ENCODE measurements at regions not wholly inside any gene's neighbourhood (a gene's known extent, or its start where the extent isn't known, plus 50 kb on each side); places are given as distances from the start of the nearest gene placed in this dataset.

GRCh38 chr13:89496478-89496877 is 1825.3 kb downstream of the SLITRK5 start:
- TF ChIP-seq, protein P1, sequence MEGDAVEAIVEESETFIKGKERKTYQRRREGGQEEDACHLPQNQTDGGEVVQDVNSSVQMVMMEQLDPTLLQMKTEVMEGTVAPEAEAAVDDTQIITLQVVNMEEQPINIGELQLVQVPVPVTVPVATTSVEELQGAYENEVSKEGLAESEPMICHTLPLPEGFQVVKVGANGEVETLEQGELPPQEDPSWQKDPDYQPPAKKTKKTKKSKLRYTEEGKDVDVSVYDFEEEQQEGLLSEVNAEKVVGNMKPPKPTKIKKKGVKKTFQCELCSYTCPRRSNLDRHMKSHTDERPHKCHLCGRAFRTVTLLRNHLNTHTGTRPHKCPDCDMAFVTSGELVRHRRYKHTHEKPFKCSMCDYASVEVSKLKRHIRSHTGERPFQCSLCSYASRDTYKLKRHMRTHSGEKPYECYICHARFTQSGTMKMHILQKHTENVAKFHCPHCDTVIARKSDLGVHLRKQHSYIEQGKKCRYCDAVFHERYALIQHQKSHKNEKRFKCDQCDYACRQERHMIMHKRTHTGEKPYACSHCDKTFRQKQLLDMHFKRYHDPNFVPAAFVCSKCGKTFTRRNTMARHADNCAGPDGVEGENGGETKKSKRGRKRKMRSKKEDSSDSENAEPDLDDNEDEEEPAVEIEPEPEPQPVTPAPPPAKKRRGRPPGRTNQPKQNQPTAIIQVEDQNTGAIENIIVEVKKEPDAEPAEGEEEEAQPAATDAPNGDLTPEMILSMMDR (IDR thresholded peaks at IDR 0.05): no peak
- no peak for TF ChIP-seq EP300 (IDR thresholded peaks at IDR 0.05)
- TF ChIP-seq POLR2A (IDR thresholded peaks at IDR 0.05): no peak
- H3K27me3 ChIP-seq: no peaks in the 10 kb centered on the region
- no peaks in the 10 kb centered on the region for H3K36me3 ChIP-seq
- H3K27ac ChIP-seq: no peak overlapping the region
- H3K4me3 ChIP-seq: no peak overlapping the region
- H3K9me3 ChIP-seq: no peaks in the 10 kb centered on the region
- 7 to 30% (median 10%) methylated on average over 2 of the region's 2 CpGs for WGBS, 3 donors
- DNase-seq: no peak
- intact Hi-C loops (cut with DNase I): no loop called here
- no peaks in the 10 kb centered on the region for H3K4me1 ChIP-seq (ENCODE audit: insufficient read depth)

DNA sequence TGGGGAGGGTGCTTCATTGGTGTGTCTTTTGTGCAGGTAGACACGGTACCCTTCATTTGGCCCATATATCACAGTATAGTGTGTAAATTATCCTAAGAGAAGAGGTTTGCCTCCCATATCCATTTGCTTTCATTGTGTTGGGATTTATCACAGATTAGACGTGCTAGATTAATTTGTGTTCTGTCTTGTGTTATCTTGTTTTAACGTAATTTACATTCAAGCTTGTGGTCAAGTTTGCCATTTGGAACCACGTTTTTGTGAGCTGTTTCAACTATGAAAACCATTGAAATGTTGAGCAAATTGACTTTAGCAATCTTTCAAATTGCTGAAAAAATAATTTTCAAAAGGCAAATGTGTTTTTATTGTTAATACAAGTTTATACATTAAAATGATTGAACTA is 1826.5 kb downstream of the SLITRK5 start:
- DNase-seq: no peak
- no peaks in the 10 kb centered on the region for H3K36me3 ChIP-seq
- TF ChIP-seq EP300 (IDR thresholded peaks at IDR 0.05): no peak
- TF ChIP-seq, protein P1 (IDR thresholded peaks at IDR 0.05): no peak
- no peak for TF ChIP-seq POLR2A (IDR thresholded peaks at IDR 0.05)
- H3K27me3 ChIP-seq: no peaks in the 10 kb centered on the region
- 35 to 41% (median 40%) methylated on average over 4 of the region's 4 CpGs for WGBS, 3 donors
- intact Hi-C loops (cut with DNase I): no loop called here
- no peak overlapping the region for H3K27ac ChIP-seq
- no peaks in the 10 kb centered on the region for H3K9me3 ChIP-seq
- no peak overlapping the region for H3K4me3 ChIP-seq
- H3K4me1 ChIP-seq (ENCODE audit: insufficient read depth): no peaks in the 10 kb centered on the region

- Histone ChIP-seq H3K9me3 (no peaks in the 10 kb centered on the region), H3K36me3 (no peaks in the 10 kb centered on the region), H3K4me1 (ENCODE audit: insufficient read depth) (no peaks in the 10 kb centered on the region), H3K4me3 (no peak overlapping the region), H3K27me3 (peaks cover 2% of the 10 kb centered on the region), H3K27ac (no peak overlapping the region)
- DNase-seq: no peak
- intact Hi-C loops (cut with DNase I): no loop called here
- WGBS, 3 donors: 48 to 60% (median 58%) methylated on average over 2 of the region's 2 CpGs
- no peak for TF ChIP-seq POLR2A (IDR thresholded peaks at IDR 0.05)
- TF ChIP-seq, protein P1 (IDR thresholded peaks at IDR 0.05): no peak
- TF ChIP-seq EP300 (IDR thresholded peaks at IDR 0.05): no peak
These were observed 1831.1 kb downstream of the SLITRK5 start for GRCh38 chr13:89502286-89502685.

GRCh38 chr13:89514534-89515312 is 1832.8 kb upstream of the MIR17HG start:
- no peak overlapping the region for H3K27ac ChIP-seq
- no peaks in the 10 kb centered on the region for H3K4me1 ChIP-seq (ENCODE audit: insufficient read depth)
- H3K36me3 ChIP-seq: no peaks in the 10 kb centered on the region
- no peak for TF ChIP-seq EP300 (IDR thresholded peaks at IDR 0.05)
- no peak for TF ChIP-seq POLR2A (IDR thresholded peaks at IDR 0.05)
- TF ChIP-seq, protein P1 (IDR thresholded peaks at IDR 0.05): no peak
- 38 to 54% (median 49%) methylated on average over 4 of the region's 4 CpGs for WGBS, 3 donors
- no peaks in the 10 kb centered on the region for H3K27me3 ChIP-seq
- DNase-seq: no peak
- no peak overlapping the region for H3K4me3 ChIP-seq
- intact Hi-C loops (cut with DNase I): no loop called here
- no peaks in the 10 kb centered on the region for H3K9me3 ChIP-seq

Data from ovary (tissue), 7 donors.